ENCODE measurements at regions not wholly inside any gene's neighbourhood (a gene's known extent, or its start where the extent isn't known, plus 50 kb on each side); places are given as distances from the start of the nearest gene placed in this dataset.

- TF ChIP-seq CTCF (conservative IDR thresholded peaks at IDR 0.05) (no peak), ZFX (IDR thresholded peaks at IDR 0.05) (no peak)
Observed at GRCh38 chr2:175686002-175686401, 316.1 kb downstream of the LNPK start.

All from C4-2B (cell line).